ENCODE measurements at regions not wholly inside any gene's neighbourhood (a gene's known extent, or its start where the extent isn't known, plus 50 kb on each side); places are given as distances from the start of the nearest gene placed in this dataset.

- no peak overlapping the region for H3K4me3 Mint-ChIP-seq
- H3K9me3 ChIP-seq (ENCODE audit: control insufficient read depth in 1 of 2, insufficient read depth in 1 of 2, low read length in 2 of 2): no peaks in the 10 kb centered on the region
- no peak overlapping the region for H3K27ac Mint-ChIP-seq
- no peaks in the 10 kb centered on the region for H3K36me3 ChIP-seq (ENCODE audit: insufficient read depth, low read length)
- no peak overlapping the region for H3K4me3 ChIP-seq (ENCODE audit: low read length)
- H3K4me1 ChIP-seq (ENCODE audit: insufficient read depth, low read length): no peaks in the 10 kb centered on the region
- no peaks in the 10 kb centered on the region for H3K36me3 Mint-ChIP-seq (ENCODE audit: low read depth)
- ChIA-PET CTCF (no interaction called here), POLR2A (no interaction called here)
- no peaks in the 10 kb centered on the region for H3K27me3 Mint-ChIP-seq
- H3K27me3 ChIP-seq (ENCODE audit: control insufficient read depth in 1 of 2, insufficient read depth in 2 of 2, low read length in 2 of 2): no peaks in the 10 kb centered on the region
- no peak overlapping the region for H3K27ac ChIP-seq (ENCODE audit: low read depth in 1 of 2, low read length in 2 of 2)
- intact Hi-C loops (cut with DNase I, micrococcal nuclease): no loop called here
- no peak for DNase-seq
- TF ChIP-seq CTCF (IDR thresholded peaks at IDR 0.05): no peak
- no peak for ATAC-seq (ENCODE audit: poor library complexity)
- no peaks in the 10 kb centered on the region for H3K4me1 Mint-ChIP-seq (ENCODE audit: low read depth)
- no peaks in the 10 kb centered on the region for H3K9me3 Mint-ChIP-seq
Observed at GRCh38 chr2:211128287-211128686, 571.9 kb downstream of the CPS1 start.

- no peak overlapping the region for H3K27ac Mint-ChIP-seq
- H3K4me1 Mint-ChIP-seq (ENCODE audit: low read depth): no peaks in the 10 kb centered on the region
- Histone ChIP-seq H3K27ac (ENCODE audit: low read depth in 1 of 2, low read length in 2 of 2) (no peak overlapping the region), H3K36me3 (ENCODE audit: insufficient read depth, low read length) (no peaks in the 10 kb centered on the region), H3K4me1 (ENCODE audit: insufficient read depth, low read length) (no peaks in the 10 kb centered on the region), H3K4me3 (ENCODE audit: low read length) (no peak overlapping the region), H3K27me3 (ENCODE audit: control insufficient read depth in 1 of 2, insufficient read depth in 2 of 2, low read length in 2 of 2) (no peaks in the 10 kb centered on the region), H3K9me3 (ENCODE audit: control insufficient read depth in 1 of 2, insufficient read depth in 1 of 2, low read length in 2 of 2) (no peaks in the 10 kb centered on the region)
- no peak overlapping the region for H3K4me3 Mint-ChIP-seq
- no peak for ATAC-seq (ENCODE audit: poor library complexity)
- DNase-seq: no peak
- POLR2A ChIA-PET: no interaction called here
- intact Hi-C loops (cut with DNase I, micrococcal nuclease): no loop called here
- H3K9me3 Mint-ChIP-seq: no peaks in the 10 kb centered on the region
- CTCF ChIA-PET: no interaction called here
- H3K36me3 Mint-ChIP-seq (ENCODE audit: low read depth): no peaks in the 10 kb centered on the region
- H3K27me3 Mint-ChIP-seq: no peaks in the 10 kb centered on the region
- TF ChIP-seq CTCF (IDR thresholded peaks at IDR 0.05): no peak
Observed at GRCh38 chr2:211129798-211130197, 573.4 kb downstream of the CPS1 start.

- ATAC-seq (ENCODE audit: poor library complexity): no peak
Observed at GRCh38 chr2:211132046-211132445, 575.6 kb downstream of the CPS1 start.

More at GRCh38 chr2:211132046-211132445, 575.6 kb downstream of the CPS1 start:
- DNase-seq: no peak
- TF ChIP-seq CTCF (IDR thresholded peaks at IDR 0.05): no peak
- Mint-ChIP-seq H3K4me3 (no peak overlapping the region), H3K36me3 (ENCODE audit: low read depth) (no peaks in the 10 kb centered on the region), H3K27ac (no peak overlapping the region), H3K27me3 (no peaks in the 10 kb centered on the region), H3K4me1 (ENCODE audit: low read depth) (no peaks in the 10 kb centered on the region), H3K9me3 (peaks cover 3% of the 10 kb centered on the region)
- intact Hi-C loops (cut with DNase I, micrococcal nuclease): no loop called here
- Histone ChIP-seq H3K4me1 (ENCODE audit: insufficient read depth, low read length) (no peaks in the 10 kb centered on the region), H3K36me3 (ENCODE audit: insufficient read depth, low read length) (no peaks in the 10 kb centered on the region), H3K9me3 (ENCODE audit: control insufficient read depth in 1 of 2, insufficient read depth in 1 of 2, low read length in 2 of 2) (no peaks in the 10 kb centered on the region), H3K4me3 (ENCODE audit: low read length) (no peak overlapping the region), H3K27ac (ENCODE audit: low read depth in 1 of 2, low read length in 2 of 2) (no peak overlapping the region), H3K27me3 (ENCODE audit: control insufficient read depth in 1 of 2, insufficient read depth in 2 of 2, low read length in 2 of 2) (no peaks in the 10 kb centered on the region)
- ChIA-PET POLR2A (no interaction called here), CTCF (no interaction called here)

Data from CD4-positive, alpha-beta T cell (primary cell).